Keratinocyte (primary cell): ENCODE measurements at regions not wholly inside any gene's neighbourhood (a gene's known extent, or its start where the extent isn't known, plus 50 kb on each side); places are given as distances from the start of the nearest gene placed in this dataset.

Experiments
- DNase-seq: peaks from one replicate; pipeline ENCODE4 v3.0.0-alpha.2; 2011; ENCODE audit warnings: low read depth, missing footprints, low spot score
- FAIRE-seq: peaks from 2 replicates; lab custom pipeline; 2011; peaks lifted over from hg19 to GRCh38; lab: Jason Lieb, UNC
- H2AFZ ChIP-seq: 2 replicates; pipeline ENCODE4 v1.6.0; 2012; ENCODE audit warnings: low read length, control low read depth, inconsistent platforms; ENCODE audit not compliant: control insufficient read depth
- H3K27ac ChIP-seq: 2 replicates; pipeline ENCODE4 v1.5.1; 2011; ENCODE audit warnings: low read length; ENCODE audit not compliant: control insufficient read depth, insufficient read depth
- H3K27me3 ChIP-seq: 3 replicates; pipeline ENCODE4 v1.6.0; 2011; ENCODE audit warnings: low read length; ENCODE audit not compliant: control insufficient read depth, insufficient read depth; ENCODE audit errors: extremely low read depth
- H3K36me3 ChIP-seq, 2 experiments: 2 replicates in 1 of 2; 3 replicates in 1 of 2; pipeline ENCODE4 v1.5.1; 2011; ENCODE audit warnings: low read length in 2 of 2, mild to moderate bottlenecking in 1 of 2; ENCODE audit not compliant: control insufficient read depth in 2 of 2, insufficient read depth in 2 of 2; ENCODE audit errors: extremely low read depth in 1 of 2
- H3K4me1 ChIP-seq: 3 replicates; pipeline ENCODE4 v1.5.1; 2011; ENCODE audit warnings: low read length; ENCODE audit not compliant: control insufficient read depth, insufficient read depth; ENCODE audit errors: extremely low read depth
- H3K4me2 ChIP-seq: 3 replicates; pipeline ENCODE4 v1.6.0; 2011; ENCODE audit warnings: low read depth, low read length; ENCODE audit not compliant: control insufficient read depth, insufficient read depth; ENCODE audit errors: extremely low read depth
- H3K4me3 ChIP-seq, 3 experiments: fragments of 200-600 bp in 1 of 3; sonication (generic) in 1 of 3; 2 replicates in 2 of 3; 3 replicates in 1 of 3; pipeline ENCODE4 v1.5.1; 2011 to 2016; ENCODE audit warnings: low read length in 3 of 3, mild to moderate bottlenecking in 3 of 3, control low read depth in 2 of 3, inconsistent platforms in 1 of 3, low read depth in 1 of 3, mixed read lengths in 1 of 3, mixed run types in 1 of 3, moderate library complexity in 1 of 3; ENCODE audit not compliant: control insufficient read depth in 2 of 3, insufficient read depth in 2 of 3; ENCODE audit errors: extremely low read depth in 1 of 3
- H3K79me2 ChIP-seq: 2 replicates; pipeline ENCODE4 v1.6.0; 2012; ENCODE audit warnings: low read length; ENCODE audit not compliant: control insufficient read depth, insufficient read depth
- H3K9ac ChIP-seq: 3 replicates; pipeline ENCODE4 v1.6.0; 2011; ENCODE audit warnings: low read length; ENCODE audit not compliant: control insufficient read depth, insufficient read depth; ENCODE audit errors: extremely low read depth
- H3K9me1 ChIP-seq: 3 replicates; pipeline ENCODE4 v1.6.0; 2011; ENCODE audit warnings: low read length; ENCODE audit not compliant: control insufficient read depth, insufficient read depth; ENCODE audit errors: extremely low read depth
- H3K9me3 ChIP-seq: 2 replicates; pipeline ENCODE4 v1.5.1; 2012; ENCODE audit warnings: low read depth, low read length; ENCODE audit not compliant: control insufficient read depth
- H4K20me1 ChIP-seq: 3 replicates; pipeline ENCODE4 v1.6.0; 2011; ENCODE audit warnings: low read length; ENCODE audit not compliant: control insufficient read depth, insufficient read depth; ENCODE audit errors: extremely low read depth
- CTCF ChIP-seq, 3 experiments: IDR thresholded peaks in 1 of 3; conservative IDR thresholded peaks in 1 of 3; optimal IDR thresholded peaks in 1 of 3; 2 replicates in 2 of 3; 3 replicates in 1 of 3; pipeline versions ENCODE3 to v1.5.1; 2011; ENCODE audit warnings: low read length in 3 of 3, mild to moderate bottlenecking in 3 of 3, moderate library complexity in 2 of 3, control low read depth in 1 of 3, inconsistent platforms in 1 of 3; ENCODE audit not compliant: insufficient read depth in 2 of 3; ENCODE audit errors: extremely low read depth in 1 of 3
- EZH2 ChIP-seq: IDR thresholded peaks from one replicate; pipeline ENCODE4 v1.6.1; 2012; ENCODE audit warnings: inconsistent platforms, mild to moderate bottlenecking, low read length, moderate library complexity
- dilution Hi-C: fragments of 300-500 bp; cut with MboI; formaldehyde crosslinking; loops from one replicate; pipeline ENCODE4 v1.7.0; 2020; ENCODE audit warnings: low sequenced_read_pairs; ENCODE audit not compliant: extremely low pct_ligation_motif_present

GRCh38 chr3:816605-817004, 276.2 kb upstream of the CNTN6 start:
- TF ChIP-seq CTCF (optimal IDR thresholded peaks at IDR 0.05 in 1 of 3, IDR thresholded peaks at IDR 0.05 in 1 of 3, conservative IDR thresholded peaks at IDR 0.05 in 1 of 3; ENCODE audit: extremely low read depth in 1 of 3, insufficient read depth in 2 of 3, low read length in 3 of 3) (no peak), EZH2 (no peak)
- Histone ChIP-seq H3K9me1 (no peaks in the 10 kb centered on the region), H3K79me2 (no peaks in the 10 kb centered on the region), H3K36me3 (no peaks in the 10 kb centered on the region), H2AFZ (no peak overlapping the region), H3K9me3 (no peaks in the 10 kb centered on the region), H3K4me2 (no peak overlapping the region), H3K27ac (no peak overlapping the region), H3K9ac (no peak overlapping the region), H4K20me1 (no peaks in the 10 kb centered on the region), H3K27me3 (no peaks in the 10 kb centered on the region), H3K4me1 (no peaks in the 10 kb centered on the region), H3K4me3 (no peak overlapping the region)
- dilution Hi-C loops: no loop called here
- DNase-seq (no peak), FAIRE-seq (no peak)

GRCh38 chr3:834679-835078, 258.1 kb upstream of the CNTN6 start:
- Histone ChIP-seq H3K9me1 (no peaks in the 10 kb centered on the region), H3K4me3 (no peak overlapping the region), H3K4me1 (no peaks in the 10 kb centered on the region), H4K20me1 (no peaks in the 10 kb centered on the region), H3K9me3 (no peaks in the 10 kb centered on the region), H3K27ac (no peak overlapping the region), H3K79me2 (no peaks in the 10 kb centered on the region), H2AFZ (no peak overlapping the region), H3K9ac (no peak overlapping the region), H3K36me3 (no peaks in the 10 kb centered on the region), H3K27me3 (no peaks in the 10 kb centered on the region), H3K4me2 (no peak overlapping the region)
- no peak for TF ChIP-seq EZH2
- no peak for TF ChIP-seq CTCF (optimal IDR thresholded peaks at IDR 0.05 in 1 of 3, IDR thresholded peaks at IDR 0.05 in 1 of 3, conservative IDR thresholded peaks at IDR 0.05 in 1 of 3; ENCODE audit: extremely low read depth in 1 of 3, insufficient read depth in 2 of 3, low read length in 3 of 3)
- dilution Hi-C loops: no loop called here
- DNase-seq: no peak
- FAIRE-seq: no peak
